NCI-H345 (cell line): ENCODE measurements at regions not wholly inside any gene's neighbourhood (a gene's known extent, or its start where the extent isn't known, plus 50 kb on each side); places are given as distances from the start of the nearest gene placed in this dataset.

ENCODE experiments used
- DNase-seq: peaks from one replicate; lab custom pipeline; 2025; lab: John Stamatoyannopoulos, UW

DNA sequence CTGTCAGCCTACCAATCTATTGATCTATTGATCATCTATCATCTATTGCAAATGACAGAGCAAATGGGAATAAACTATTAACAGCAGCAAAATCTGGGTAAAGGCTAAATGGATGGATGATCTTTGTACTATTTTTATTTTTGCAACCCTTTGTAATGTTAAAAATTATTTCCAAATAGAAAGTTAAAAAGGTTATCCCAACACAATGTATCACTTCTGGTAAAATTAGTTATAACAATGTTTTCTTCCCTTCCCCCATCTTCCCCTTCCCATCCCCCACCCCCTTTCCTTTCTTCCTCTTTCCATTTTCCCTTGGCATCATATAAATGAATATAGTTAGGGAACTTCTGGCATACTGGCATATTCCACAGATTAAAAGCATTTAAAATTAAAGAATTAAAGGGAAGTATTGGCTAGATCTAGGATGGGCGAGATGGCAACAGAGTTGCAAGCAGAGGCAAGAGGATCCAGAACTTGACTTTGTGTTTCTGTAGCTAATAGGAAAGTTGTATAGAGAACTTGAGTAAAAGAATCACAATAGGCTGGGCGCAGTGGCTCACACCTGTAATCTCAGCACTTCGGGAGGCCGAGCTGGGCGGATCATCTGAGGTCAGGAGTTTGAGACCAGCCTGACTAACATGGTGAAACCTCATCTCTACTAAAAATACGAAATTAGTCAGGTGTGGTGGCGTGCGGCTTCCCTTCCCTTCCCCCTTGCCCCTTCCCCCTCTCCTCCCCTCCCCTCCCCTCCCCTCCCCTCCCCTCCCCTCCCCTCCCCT is 66.6 kb upstream of the TAF11L2 start:
- no peak for DNase-seq

DNA sequence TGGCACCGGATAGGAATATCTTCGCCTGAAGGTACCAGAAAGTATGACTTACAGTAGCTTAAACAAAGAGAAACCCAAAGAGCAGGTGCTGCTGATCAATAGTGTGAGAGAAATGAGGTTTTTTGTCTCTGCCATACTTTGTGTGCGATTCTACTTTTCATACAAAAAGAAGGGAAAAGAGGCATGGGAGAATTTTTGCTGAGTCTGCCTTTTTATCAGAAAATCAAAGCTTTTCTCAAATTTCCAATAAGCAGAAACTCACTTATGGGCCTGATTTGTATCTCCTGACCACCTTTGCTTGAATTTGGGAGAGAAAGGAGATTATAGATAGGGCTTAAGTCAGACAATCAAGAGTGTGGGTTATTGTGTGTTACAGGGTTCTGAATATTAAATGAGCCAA is 65.5 kb upstream of the TAF11L2 start:
- DNase-seq, result no peak

DNA sequence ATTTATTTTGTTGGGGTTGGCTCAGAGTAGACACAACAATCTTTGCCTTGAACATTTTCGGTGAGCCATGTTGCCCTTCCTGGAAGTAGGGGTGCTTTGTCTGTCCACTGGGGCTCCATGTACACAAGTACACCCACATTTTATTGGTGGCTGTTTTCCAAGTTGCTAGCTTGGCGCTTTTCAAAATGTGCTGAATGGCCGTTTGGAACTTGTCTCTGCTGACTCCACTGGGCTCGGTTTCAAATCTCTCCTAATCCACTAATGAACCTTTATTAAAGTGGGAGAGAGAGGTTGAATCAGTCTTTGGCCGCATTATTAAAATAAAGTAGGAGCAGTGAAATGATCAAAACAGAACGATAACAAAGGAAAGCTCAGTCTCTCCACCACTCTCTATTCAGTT is 64.6 kb upstream of the TAF11L2 start:
- no peak for DNase-seq

- no peak for DNase-seq
These were observed 63.0 kb upstream of the TAF11L2 start for GRCh38 chr5:17434982-17435381.

DNA sequence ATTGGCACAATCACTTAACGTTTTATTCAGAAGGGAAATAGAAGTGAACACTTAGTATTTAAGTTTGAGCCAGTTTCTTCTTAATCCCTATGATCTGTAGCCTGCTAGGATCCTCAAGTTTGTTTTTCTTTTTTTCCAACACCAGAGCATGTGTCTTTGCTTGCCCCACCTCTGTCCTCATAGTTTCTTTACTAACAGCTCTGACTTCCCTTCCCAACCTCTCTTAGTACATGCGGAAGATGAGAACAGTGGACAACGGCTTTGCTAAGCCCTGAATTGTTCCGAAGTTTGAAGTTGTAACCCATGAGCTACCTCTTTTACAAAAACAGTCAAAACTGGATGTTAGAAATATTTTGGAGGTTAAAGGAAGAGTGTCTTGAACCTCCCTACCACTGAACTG is 61.7 kb upstream of the TAF11L2 start:
- DNase-seq, result no peak

DNA sequence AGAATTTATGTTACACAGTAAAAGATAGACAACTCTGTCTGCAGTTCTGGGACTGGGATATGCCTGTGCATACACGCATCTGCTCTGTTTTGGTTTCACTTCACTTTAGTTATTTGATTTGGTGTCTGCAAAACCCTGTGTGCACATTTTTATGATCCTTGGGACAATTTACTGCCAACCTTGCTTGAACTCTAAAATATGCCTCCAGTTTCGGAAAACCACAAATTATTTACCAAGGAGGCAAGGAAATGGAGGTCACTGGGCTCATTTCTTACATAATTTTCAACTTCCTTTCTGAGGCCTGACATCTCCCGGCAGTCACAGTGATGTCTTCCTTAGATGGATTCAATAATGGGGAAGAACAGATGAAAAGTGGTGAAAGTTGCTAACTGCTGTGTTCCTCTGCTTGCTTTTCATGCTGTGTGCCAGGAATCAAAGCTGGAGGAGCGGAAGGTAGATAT is 61.2 kb upstream of the TAF11L2 start:
- DNase-seq, result no peak

DNA sequence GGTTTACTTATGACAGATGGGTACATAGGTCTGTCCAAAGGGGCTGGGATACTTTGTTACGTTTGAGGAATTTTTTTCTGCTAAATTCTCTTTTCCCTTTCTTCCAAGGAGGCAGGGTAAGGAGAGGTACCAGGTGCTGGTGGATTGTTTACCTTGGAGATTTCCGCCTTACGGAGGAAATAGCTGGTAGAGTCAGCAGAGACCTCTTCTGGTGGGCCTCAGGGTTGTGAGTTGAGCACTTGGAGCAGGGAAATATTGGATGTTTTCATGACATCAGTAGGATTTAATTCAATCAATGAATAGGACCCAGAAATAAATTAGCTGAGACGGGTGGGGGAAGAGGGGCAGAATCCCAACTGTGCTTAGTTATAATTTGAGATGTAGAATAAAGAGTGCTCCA is 60.0 kb upstream of the TAF11L2 start:
- no peak for DNase-seq

GRCh38 chr5:17439956-17440355 is 58.1 kb upstream of the TAF11L2 start:
- DNase-seq, result no peak

- no peak for DNase-seq
These were observed 57.3 kb upstream of the TAF11L2 start for GRCh38 chr5:17440766-17441165.

GRCh38 chr5:17441351-17441750 is 56.7 kb upstream of the TAF11L2 start:
- no peak for DNase-seq

DNA sequence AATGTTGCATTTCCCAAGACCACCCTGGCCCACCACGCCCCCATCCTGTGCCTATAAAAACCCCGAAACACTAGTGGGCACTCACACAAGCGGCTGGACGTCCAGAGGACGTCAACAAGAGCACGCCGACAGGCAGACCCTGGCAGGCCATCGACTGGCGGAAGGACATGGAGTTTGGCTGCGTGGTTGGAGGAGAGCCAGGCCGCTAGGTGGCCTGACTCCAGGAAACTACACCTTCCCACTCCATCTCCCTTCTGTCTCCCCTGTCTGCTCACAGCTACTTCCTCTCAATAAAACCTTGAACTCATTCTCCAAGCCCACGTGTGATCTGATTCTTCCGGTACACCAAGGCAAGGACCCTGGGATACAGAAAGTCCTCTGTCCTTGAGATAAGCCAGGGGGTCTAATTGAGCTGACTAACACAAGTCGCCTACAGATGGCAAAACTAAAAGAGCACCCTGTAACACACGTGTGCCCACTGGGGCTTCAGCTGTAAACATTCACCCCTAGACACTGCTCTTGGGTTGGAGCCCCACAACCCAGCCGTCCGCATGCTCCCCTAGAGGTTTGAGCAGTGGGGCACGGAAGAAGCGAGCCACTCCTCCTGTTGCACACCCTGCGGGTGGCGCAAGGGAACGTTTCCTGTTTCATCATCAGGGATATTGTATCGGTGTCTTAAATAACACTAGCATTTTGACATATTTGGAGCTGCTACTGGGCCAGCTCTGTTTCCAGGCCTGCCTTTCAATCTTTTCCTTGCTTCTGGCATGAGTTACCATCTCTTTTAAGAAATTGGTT is 54.5 kb upstream of the TAF11L2 start:
- no peak for DNase-seq

DNA sequence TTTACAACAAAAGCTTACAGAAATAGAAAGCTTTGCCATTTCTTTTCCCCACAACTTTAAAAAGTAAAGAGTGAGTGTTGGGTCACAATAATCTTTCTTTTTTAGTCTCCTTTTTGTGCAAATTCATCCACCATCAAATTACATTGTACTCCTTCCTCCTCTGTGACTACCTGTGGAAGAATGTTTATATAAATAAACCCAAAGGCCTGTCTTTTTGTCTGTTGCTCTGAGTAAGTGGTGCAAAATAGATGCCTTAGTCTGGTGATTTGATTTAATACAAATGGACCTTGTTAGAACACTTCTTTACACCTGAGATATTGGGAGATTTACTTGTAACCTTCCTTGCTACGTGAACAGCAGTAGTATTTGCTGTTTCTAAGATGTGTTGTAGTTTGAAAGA is 53.5 kb upstream of the TAF11L2 start:
- no peak for DNase-seq

- no peak for DNase-seq
These were observed 52.8 kb upstream of the TAF11L2 start for GRCh38 chr5:17445185-17445584.
